Neural cell (in vitro differentiated cells): ENCODE measurements at regions not wholly inside any gene's neighbourhood (a gene's known extent, or its start where the extent isn't known, plus 50 kb on each side); places are given as distances from the start of the nearest gene placed in this dataset.

Experiments used
- H2AFZ ChIP-seq: fragments of 200-600, 300-800 bp; sonication (generic), shearing (Covaris generic); 2 replicates; pipeline ENCODE4 v1.6.0; 2014; ENCODE audit warnings: low read depth, mild to moderate bottlenecking, antibody characterized with exemption, low read length, moderate library complexity
- H3F3A ChIP-seq: fragments of 200-600 bp; shearing (Covaris generic); 2 replicates; pipeline ENCODE4 v1.6.1; 2016; ENCODE audit warnings: mild to moderate bottlenecking, moderate library complexity, mixed read lengths, antibody characterized with exemption, low read length; ENCODE audit not compliant: insufficient read depth, poor library complexity, severe bottlenecking
- H3K27ac ChIP-seq: fragments of 200-600, 300-800 bp; sonication (generic), shearing (Covaris generic); 2 replicates; pipeline ENCODE4 v1.5.1; 2014; ENCODE audit warnings: mild to moderate bottlenecking, low read length, moderate library complexity
- H3K27me3 ChIP-seq: fragments of 300-800, 200-600 bp; sonication (generic), shearing (Covaris generic); 2 replicates; pipeline ENCODE4 v1.6.0; 2014; ENCODE audit warnings: mild to moderate bottlenecking, low read depth, low read length, moderate library complexity; ENCODE audit not compliant: insufficient read depth
- H3K36me3 ChIP-seq: fragments of 300-800, 200-600 bp; sonication (generic), shearing (Covaris generic); 2 replicates; pipeline ENCODE4 v1.5.1; 2014; ENCODE audit warnings: mild to moderate bottlenecking, antibody characterized with exemption, low read length, moderate library complexity; ENCODE audit not compliant: insufficient read depth
- H3K4me2 ChIP-seq: fragments of 300-800, 200-600 bp; sonication (generic), shearing (Covaris generic); 2 replicates; pipeline ENCODE4 v1.6.0; 2014; ENCODE audit warnings: mild to moderate bottlenecking, low read length
- H3K4me3 ChIP-seq: fragments of 300-800, 200-600 bp; sonication (generic), shearing (Covaris generic); 2 replicates; pipeline ENCODE4 v1.5.1; 2014; ENCODE audit warnings: mild to moderate bottlenecking, low read length, moderate library complexity
- H3K79me2 ChIP-seq: fragments of 200-600 bp; shearing (Covaris generic); replicated peaks from 2 replicates; pipeline ENCODE4 v1.6.0; 2014; ENCODE audit warnings: mild to moderate bottlenecking, low read length, moderate library complexity; ENCODE audit not compliant: insufficient read depth
- H3K9ac ChIP-seq: fragments of 300-800, 200-600 bp; sonication (generic), shearing (Covaris generic); 2 replicates; pipeline ENCODE4 v1.6.1; 2016; ENCODE audit warnings: mild to moderate bottlenecking, low read length, mixed read lengths
- H3K9me2 ChIP-seq: fragments of 200-600 bp; shearing (Covaris generic); 2 replicates; pipeline ENCODE4 v1.6.1; 2016; ENCODE audit warnings: mild to moderate bottlenecking, low read length, mixed read lengths; ENCODE audit not compliant: insufficient read depth
- H3K9me3 ChIP-seq: fragments of 200-600, 300-800 bp; sonication (generic), shearing (Covaris generic); 2 replicates; pipeline ENCODE4 v1.6.1; 2016; ENCODE audit warnings: mild to moderate bottlenecking, mixed run types, low read length, moderate library complexity, mixed read lengths
- H4K20me1 ChIP-seq: fragments of 200-600 bp; shearing (Covaris generic); 2 replicates; pipeline ENCODE4 v1.6.1; 2016; ENCODE audit warnings: mild to moderate bottlenecking, mixed run types; ENCODE audit not compliant: insufficient read depth
- EP300 ChIP-seq: fragments of 450-650 bp; conservative IDR thresholded peaks from 2 replicates; pipeline ENCODE4 v1.6.1; 2014; ENCODE audit warnings: antibody characterized with exemption, mild to moderate bottlenecking, moderate library complexity; ENCODE audit not compliant: poor library complexity, severe bottlenecking
- EZH2 ChIP-seq: fragments of 200-600, 300-800 bp; shearing (Covaris generic), sonication (generic); IDR thresholded peaks from 2 replicates; pipeline ENCODE4 v1.6.1; 2014; ENCODE audit warnings: antibody characterized with exemption, low read length, borderline replicate concordance, mild to moderate bottlenecking; ENCODE audit not compliant: insufficient read depth, poor library complexity, severe bottlenecking
- MXI1 ChIP-seq: fragments of 450-650 bp; conservative IDR thresholded peaks from 2 replicates; pipeline ENCODE4 v1.6.1; 2014; ENCODE audit warnings: antibody characterized with exemption, mild to moderate bottlenecking; ENCODE audit not compliant: poor library complexity, severe bottlenecking
- POLR2AphosphoS5 ChIP-seq: IDR thresholded peaks from 2 replicates; pipeline ENCODE4 v1.6.1; 2012
- RAD21 ChIP-seq: fragments of 450-650 bp; conservative IDR thresholded peaks from 2 replicates; pipeline ENCODE4 v1.6.1; 2014; ENCODE audit warnings: antibody characterized with exemption, mild to moderate bottlenecking, moderate library complexity
- REST ChIP-seq: IDR thresholded peaks from 2 replicates; pipeline ENCODE4 v1.6.1; 2012; ENCODE audit warnings: borderline replicate concordance
- SMC3 ChIP-seq: fragments of 450-650 bp; conservative IDR thresholded peaks from 2 replicates; pipeline ENCODE4 v1.6.1; 2014; ENCODE audit warnings: antibody characterized with exemption, mild to moderate bottlenecking, moderate library complexity; ENCODE audit not compliant: poor library complexity
- TAF1 ChIP-seq: IDR thresholded peaks from 2 replicates; pipeline ENCODE4 v1.6.1; 2012; ENCODE audit warnings: low read depth
- TF ChIP-seq, protein P1 (sequence below): fragments of 450-650 bp; IDR thresholded peaks from 2 replicates; pipeline ENCODE4 v1.5.1; 2014; ENCODE audit warnings: antibody characterized with exemption, mild to moderate bottlenecking, moderate library complexity; ENCODE audit not compliant: poor library complexity, severe bottlenecking

DNA sequence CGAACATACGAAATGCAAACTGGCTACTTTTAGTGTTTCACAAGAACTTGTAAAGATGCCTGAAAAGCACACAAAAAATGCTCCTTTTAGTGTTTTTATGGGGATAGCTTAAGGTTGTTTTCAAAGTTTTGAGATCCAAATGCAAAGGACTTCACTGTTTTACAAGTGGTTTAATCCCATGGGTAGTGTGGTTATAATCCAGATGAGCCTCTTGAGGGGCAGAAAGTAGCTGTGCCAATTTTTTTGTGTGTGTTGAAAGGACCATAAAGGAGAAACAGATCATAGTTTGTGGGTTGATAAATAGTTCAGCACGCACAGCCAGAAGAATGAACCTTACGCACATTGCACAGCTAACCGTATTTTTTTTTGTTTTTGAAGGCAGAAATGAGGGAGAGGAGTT, 126.9 kb upstream of the GIMD1 start:
- Histone ChIP-seq H3K4me3 (no peak overlapping the region), H2AFZ (no peak overlapping the region), H3K4me2 (no peak overlapping the region), H3K79me2 (no peaks in the 10 kb centered on the region), H3K9ac (no peak overlapping the region), H4K20me1 (no peaks in the 10 kb centered on the region), H3K9me3 (no peaks in the 10 kb centered on the region), H3K9me2 (no peaks in the 10 kb centered on the region), H3K27ac (no peak overlapping the region), H3F3A (no peaks in the 10 kb centered on the region), H3K36me3 (no peaks in the 10 kb centered on the region), H3K27me3 (no peaks in the 10 kb centered on the region)
- TF ChIP-seq REST (no peak), TAF1 (no peak), SMC3 (no peak), EZH2 (no peak), MXI1 (no peak), RAD21 (no peak), POLR2AphosphoS5 (no peak), EP300 (no peak)
- TF ChIP-seq, protein P1, sequence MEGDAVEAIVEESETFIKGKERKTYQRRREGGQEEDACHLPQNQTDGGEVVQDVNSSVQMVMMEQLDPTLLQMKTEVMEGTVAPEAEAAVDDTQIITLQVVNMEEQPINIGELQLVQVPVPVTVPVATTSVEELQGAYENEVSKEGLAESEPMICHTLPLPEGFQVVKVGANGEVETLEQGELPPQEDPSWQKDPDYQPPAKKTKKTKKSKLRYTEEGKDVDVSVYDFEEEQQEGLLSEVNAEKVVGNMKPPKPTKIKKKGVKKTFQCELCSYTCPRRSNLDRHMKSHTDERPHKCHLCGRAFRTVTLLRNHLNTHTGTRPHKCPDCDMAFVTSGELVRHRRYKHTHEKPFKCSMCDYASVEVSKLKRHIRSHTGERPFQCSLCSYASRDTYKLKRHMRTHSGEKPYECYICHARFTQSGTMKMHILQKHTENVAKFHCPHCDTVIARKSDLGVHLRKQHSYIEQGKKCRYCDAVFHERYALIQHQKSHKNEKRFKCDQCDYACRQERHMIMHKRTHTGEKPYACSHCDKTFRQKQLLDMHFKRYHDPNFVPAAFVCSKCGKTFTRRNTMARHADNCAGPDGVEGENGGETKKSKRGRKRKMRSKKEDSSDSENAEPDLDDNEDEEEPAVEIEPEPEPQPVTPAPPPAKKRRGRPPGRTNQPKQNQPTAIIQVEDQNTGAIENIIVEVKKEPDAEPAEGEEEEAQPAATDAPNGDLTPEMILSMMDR: no peak

DNA sequence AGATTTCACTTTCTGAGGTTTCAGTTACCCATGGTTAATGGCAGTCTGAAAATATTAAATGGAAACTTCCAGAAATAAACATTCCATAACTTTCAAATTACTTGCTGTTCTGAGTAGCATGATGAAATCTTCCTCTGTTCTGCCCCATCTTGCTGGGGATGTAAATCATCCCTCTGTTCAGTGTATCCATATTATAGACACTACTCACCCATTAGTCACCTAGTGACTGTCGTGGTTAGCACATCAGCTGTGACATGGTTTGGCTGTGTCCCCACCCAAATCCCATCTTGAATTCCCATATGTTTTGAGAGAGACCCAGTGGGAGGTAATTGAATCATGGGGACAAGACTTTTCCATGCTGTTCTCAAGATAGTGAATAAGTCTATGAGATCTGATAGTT, 125.5 kb upstream of the GIMD1 start:
- H3K9ac ChIP-seq: no peak overlapping the region
- no peaks in the 10 kb centered on the region for H3K36me3 ChIP-seq
- TF ChIP-seq, protein P1: no peak
- TF ChIP-seq MXI1: no peak
- TF ChIP-seq RAD21: no peak
- TF ChIP-seq EP300: no peak
- TF ChIP-seq EZH2: no peak
- no peak for TF ChIP-seq POLR2AphosphoS5
- TF ChIP-seq SMC3: no peak
- TF ChIP-seq REST: no peak
- H3K27me3 ChIP-seq: no peaks in the 10 kb centered on the region
- no peaks in the 10 kb centered on the region for H3K9me2 ChIP-seq
- no peaks in the 10 kb centered on the region for H4K20me1 ChIP-seq
- no peak overlapping the region for H3K4me2 ChIP-seq
- no peak overlapping the region for H3K4me3 ChIP-seq
- no peaks in the 10 kb centered on the region for H3K79me2 ChIP-seq
- H3K9me3 ChIP-seq: no peaks in the 10 kb centered on the region
- H3F3A ChIP-seq: no peaks in the 10 kb centered on the region
- no peak overlapping the region for H2AFZ ChIP-seq
- no peak overlapping the region for H3K27ac ChIP-seq
